HG03575 (cell line): ENCODE measurements at regions not wholly inside any gene's neighbourhood (a gene's known extent, or its start where the extent isn't known, plus 50 kb on each side); places are given as distances from the start of the nearest gene placed in this dataset.
"Not testable (repeated sequence)": the region's sequence is repeated elsewhere in the genome, so short reads cannot be mapped to it uniquely, and the experiment has no call there.

Experiments
- ATAC-seq: cut with Tn5 transposase; IDR thresholded peaks from one replicate; pipeline ENCODE4 v1.9.1; 2021; ENCODE audit not compliant: unreplicated experiment, insufficient number of reproducible peaks, low FRiP score; ENCODE audit errors: extremely low read depth

- no peak for ATAC-seq
Observed at GRCh38 chr6:67976486-67976885, 658.6 kb upstream of the ADGRB3 start.

- ATAC-seq: no peak
Observed at GRCh38 chr6:67974931-67975330, 660.2 kb upstream of the ADGRB3 start.

- no peak for ATAC-seq
Observed at GRCh38 chr6:67971812-67972211, 663.3 kb upstream of the ADGRB3 start.

- ATAC-seq: no peak
Observed at GRCh38 chr6:67966830-67967229, 668.3 kb upstream of the ADGRB3 start.

GRCh38 chr6:67956352-67956751 lies 678.7 kb upstream of the ADGRB3 start:
- no peak for ATAC-seq

- ATAC-seq: no peak
Observed at GRCh38 chr6:67952948-67953347, 682.1 kb upstream of the ADGRB3 start.

- ATAC-seq: no peak
Observed at GRCh38 chr6:67952121-67952520, 683.0 kb upstream of the ADGRB3 start.

- not testable (repeated sequence) for ATAC-seq
Observed at GRCh38 chr6:67947762-67948161, 687.3 kb upstream of the ADGRB3 start.

- no peak for ATAC-seq
Observed at GRCh38 chr6:67935976-67936477, 699.1 kb upstream of the ADGRB3 start.

- no peak for ATAC-seq
Observed at GRCh38 chr6:67933278-67933677, 701.8 kb upstream of the ADGRB3 start.

GRCh38 chr6:67922588-67922987 lies 712.5 kb upstream of the ADGRB3 start:
- not testable (repeated sequence) for ATAC-seq

- not testable (repeated sequence) for ATAC-seq
Observed at GRCh38 chr6:67920040-67920439, 715.0 kb upstream of the ADGRB3 start.

GRCh38 chr6:67916399-67916798 lies 718.7 kb upstream of the ADGRB3 start:
- no peak for ATAC-seq

GRCh38 chr6:67914419-67914818 lies 720.7 kb upstream of the ADGRB3 start:
- ATAC-seq: no peak

GRCh38 chr6:67909354-67909753 lies 725.7 kb upstream of the ADGRB3 start:
- ATAC-seq: no peak

GRCh38 chr6:67908379-67908778 lies 726.7 kb upstream of the ADGRB3 start:
- ATAC-seq: no peak

- ATAC-seq: not testable (repeated sequence)
Observed at GRCh38 chr6:67904735-67905134, 730.3 kb upstream of the ADGRB3 start.

GRCh38 chr6:67898875-67899274 lies 736.2 kb upstream of the ADGRB3 start:
- no peak for ATAC-seq

GRCh38 chr6:67897998-67898607 lies 737.0 kb upstream of the ADGRB3 start:
- ATAC-seq: no peak

GRCh38 chr6:67896476-67896875 lies 738.6 kb upstream of the ADGRB3 start:
- no peak for ATAC-seq

GRCh38 chr6:67889682-67889995 lies 745.4 kb upstream of the ADGRB3 start:
- ATAC-seq: no peak
